Osteoblast (primary cell): ENCODE measurements at regions not wholly inside any gene's neighbourhood (a gene's known extent, or its start where the extent isn't known, plus 50 kb on each side); places are given as distances from the start of the nearest gene placed in this dataset.

Experiments used
- DNase-seq: peaks from one replicate; pipeline ENCODE4 v3.0.0; 2011; ENCODE audit warnings: low spot score, mixed read lengths; ENCODE audit not compliant: insufficient read length; ENCODE audit errors: missing footprints
- H2AFZ ChIP-seq: 2 replicates; pipeline ENCODE4 v1.6.0; 2011; ENCODE audit warnings: mild to moderate bottlenecking, low read length
- H3K27ac ChIP-seq: 2 replicates; pipeline ENCODE4 v1.5.1; 2011; ENCODE audit warnings: mild to moderate bottlenecking, low read depth, low read length, moderate library complexity
- H3K27me3 ChIP-seq: 2 replicates; pipeline ENCODE4 v1.6.0; 2012; ENCODE audit warnings: mild to moderate bottlenecking, control low read depth, inconsistent platforms, low read length, moderate library complexity; ENCODE audit not compliant: insufficient read depth
- H3K36me3 ChIP-seq: 2 replicates; pipeline ENCODE4 v1.5.1; 2011; ENCODE audit warnings: mild to moderate bottlenecking, low read length, control low read depth, moderate library complexity; ENCODE audit not compliant: insufficient read depth
- H3K4me1 ChIP-seq: 2 replicates; pipeline ENCODE4 v1.5.1; 2011; ENCODE audit warnings: mild to moderate bottlenecking, low read length, control low read depth, moderate library complexity; ENCODE audit not compliant: insufficient read depth
- H3K4me2 ChIP-seq: 2 replicates; pipeline ENCODE4 v1.6.0; 2011; ENCODE audit warnings: mild to moderate bottlenecking, low read length; ENCODE audit not compliant: insufficient read depth
- H3K4me3 ChIP-seq: fragments of 200-600 bp; sonication (generic); 3 replicates; pipeline ENCODE4 v1.5.1; 2012; ENCODE audit warnings: mild to moderate bottlenecking, low read length, inconsistent platforms; ENCODE audit not compliant: insufficient read depth
- H3K79me2 ChIP-seq: 2 replicates; pipeline ENCODE4 v1.6.0; 2012; ENCODE audit warnings: mild to moderate bottlenecking, low read length, control low read depth, inconsistent platforms; ENCODE audit not compliant: insufficient read depth
- H3K9me3 ChIP-seq: 2 replicates; pipeline ENCODE4 v1.5.1; 2011; ENCODE audit warnings: low read depth, low read length, control low read depth
- H4K20me1 ChIP-seq: 2 replicates; pipeline ENCODE4 v1.6.0; 2012; ENCODE audit warnings: mild to moderate bottlenecking, low read length, control low read depth; ENCODE audit not compliant: insufficient read depth
- TF ChIP-seq, protein P1 (sequence below): IDR thresholded peaks from 2 replicates; pipeline ENCODE4 v1.5.1; 2011; ENCODE audit warnings: mild to moderate bottlenecking, low read depth, low read length, moderate library complexity; ENCODE audit errors: extremely low read depth

DNA sequence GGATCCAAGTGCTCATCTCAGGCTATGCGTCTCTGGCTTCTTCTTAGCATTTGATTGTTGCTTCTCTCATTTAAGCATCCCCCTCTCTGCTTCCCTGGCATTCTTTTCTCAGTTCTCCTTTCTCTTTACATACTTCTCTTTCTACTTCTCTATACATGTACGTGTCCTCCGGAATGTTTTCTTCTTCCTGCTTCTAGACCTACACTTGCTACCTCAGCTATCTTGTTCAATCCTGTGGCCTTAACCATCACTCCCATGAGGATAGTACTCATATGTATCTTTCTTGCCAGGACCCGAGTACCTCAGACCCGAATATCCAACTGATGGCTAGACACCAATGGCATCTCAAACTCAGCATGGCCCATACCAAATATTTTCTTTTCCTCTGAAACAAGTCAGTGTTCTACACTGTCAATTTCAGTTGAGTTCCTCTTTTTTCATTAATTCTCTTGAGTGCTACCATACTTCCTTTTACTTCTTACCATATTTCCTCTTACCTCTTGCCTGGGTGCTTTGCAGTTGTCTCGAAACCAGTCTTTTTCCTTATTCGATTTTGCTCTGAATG, 115.1 kb upstream of the SLC38A2 start:
- TF ChIP-seq, protein P1, sequence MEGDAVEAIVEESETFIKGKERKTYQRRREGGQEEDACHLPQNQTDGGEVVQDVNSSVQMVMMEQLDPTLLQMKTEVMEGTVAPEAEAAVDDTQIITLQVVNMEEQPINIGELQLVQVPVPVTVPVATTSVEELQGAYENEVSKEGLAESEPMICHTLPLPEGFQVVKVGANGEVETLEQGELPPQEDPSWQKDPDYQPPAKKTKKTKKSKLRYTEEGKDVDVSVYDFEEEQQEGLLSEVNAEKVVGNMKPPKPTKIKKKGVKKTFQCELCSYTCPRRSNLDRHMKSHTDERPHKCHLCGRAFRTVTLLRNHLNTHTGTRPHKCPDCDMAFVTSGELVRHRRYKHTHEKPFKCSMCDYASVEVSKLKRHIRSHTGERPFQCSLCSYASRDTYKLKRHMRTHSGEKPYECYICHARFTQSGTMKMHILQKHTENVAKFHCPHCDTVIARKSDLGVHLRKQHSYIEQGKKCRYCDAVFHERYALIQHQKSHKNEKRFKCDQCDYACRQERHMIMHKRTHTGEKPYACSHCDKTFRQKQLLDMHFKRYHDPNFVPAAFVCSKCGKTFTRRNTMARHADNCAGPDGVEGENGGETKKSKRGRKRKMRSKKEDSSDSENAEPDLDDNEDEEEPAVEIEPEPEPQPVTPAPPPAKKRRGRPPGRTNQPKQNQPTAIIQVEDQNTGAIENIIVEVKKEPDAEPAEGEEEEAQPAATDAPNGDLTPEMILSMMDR, result no peak
- no peaks in the 10 kb centered on the region for H3K9me3 ChIP-seq
- no peaks in the 10 kb centered on the region for H3K36me3 ChIP-seq
- H2AFZ ChIP-seq, result no peak overlapping the region
- H3K4me3 ChIP-seq, result no peak overlapping the region
- H3K4me1 ChIP-seq, result peaks cover 31% of the 10 kb centered on the region
- H3K27me3 ChIP-seq, result no peaks in the 10 kb centered on the region
- H4K20me1 ChIP-seq, result no peaks in the 10 kb centered on the region
- no peak overlapping the region for H3K4me2 ChIP-seq
- DNase-seq, result no peak
- no peaks in the 10 kb centered on the region for H3K79me2 ChIP-seq
- no peak overlapping the region for H3K27ac ChIP-seq

DNA sequence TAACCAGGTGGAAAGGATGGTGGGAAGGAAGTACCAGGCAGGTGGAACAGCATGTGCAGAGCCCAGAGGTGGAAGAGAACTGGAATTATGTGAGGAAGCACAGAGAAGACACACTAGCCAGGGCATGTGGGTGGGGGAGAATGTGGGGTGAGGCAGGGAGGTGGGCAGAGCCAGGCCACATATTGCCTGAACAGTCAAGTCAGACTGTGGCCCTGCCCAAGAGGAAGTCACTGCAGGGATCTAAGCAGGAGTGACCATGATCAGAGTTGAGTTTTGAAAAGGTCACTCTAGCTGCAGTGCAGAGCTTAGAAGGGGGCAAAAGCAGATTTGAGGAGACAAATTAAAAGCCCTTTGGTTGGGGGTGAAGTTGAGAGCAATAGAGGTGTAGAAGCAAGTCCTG, 114.0 kb upstream of the SLC38A2 start:
- H4K20me1 ChIP-seq, result no peaks in the 10 kb centered on the region
- H3K27ac ChIP-seq, result no peak overlapping the region
- no peaks in the 10 kb centered on the region for H3K9me3 ChIP-seq
- H3K36me3 ChIP-seq, result no peaks in the 10 kb centered on the region
- no peaks in the 10 kb centered on the region for H3K79me2 ChIP-seq
- peaks cover 21% of the 10 kb centered on the region for H3K4me1 ChIP-seq
- no peak overlapping the region for H3K4me3 ChIP-seq
- no peak overlapping the region for H3K4me2 ChIP-seq
- TF ChIP-seq, protein P1, result no peak
- H2AFZ ChIP-seq, result no peak overlapping the region
- no peaks in the 10 kb centered on the region for H3K27me3 ChIP-seq
- no peak for DNase-seq

DNA sequence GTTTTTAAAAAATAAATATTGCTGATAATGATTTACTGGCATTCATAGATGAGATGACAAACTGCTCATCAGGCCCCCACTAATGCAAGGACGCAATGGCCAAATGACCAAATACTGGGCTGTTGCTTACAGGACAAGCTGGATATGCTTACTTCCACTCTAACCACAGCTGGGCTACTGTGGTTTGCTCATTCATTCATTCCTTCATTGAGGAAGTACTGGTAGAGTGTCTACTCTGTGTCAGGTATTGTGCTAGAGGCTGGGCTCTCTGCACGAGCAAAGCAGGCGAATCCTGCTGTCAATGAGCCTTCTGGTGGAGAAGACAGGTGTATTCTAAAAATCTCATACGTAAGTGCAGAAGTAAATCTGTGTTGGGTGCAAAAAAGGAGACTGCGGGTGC, 113.3 kb upstream of the SLC38A2 start:
- H3K27me3 ChIP-seq, result no peaks in the 10 kb centered on the region
- peaks cover 15% of the 10 kb centered on the region for H3K4me1 ChIP-seq
- H3K27ac ChIP-seq, result no peak overlapping the region
- DNase-seq, result no peak
- H4K20me1 ChIP-seq, result no peaks in the 10 kb centered on the region
- H3K4me3 ChIP-seq, result no peak overlapping the region
- TF ChIP-seq, protein P1, result no peak
- no peaks in the 10 kb centered on the region for H3K36me3 ChIP-seq
- H3K79me2 ChIP-seq, result no peaks in the 10 kb centered on the region
- no peaks in the 10 kb centered on the region for H3K9me3 ChIP-seq
- no peak overlapping the region for H2AFZ ChIP-seq
- no peak overlapping the region for H3K4me2 ChIP-seq

DNA sequence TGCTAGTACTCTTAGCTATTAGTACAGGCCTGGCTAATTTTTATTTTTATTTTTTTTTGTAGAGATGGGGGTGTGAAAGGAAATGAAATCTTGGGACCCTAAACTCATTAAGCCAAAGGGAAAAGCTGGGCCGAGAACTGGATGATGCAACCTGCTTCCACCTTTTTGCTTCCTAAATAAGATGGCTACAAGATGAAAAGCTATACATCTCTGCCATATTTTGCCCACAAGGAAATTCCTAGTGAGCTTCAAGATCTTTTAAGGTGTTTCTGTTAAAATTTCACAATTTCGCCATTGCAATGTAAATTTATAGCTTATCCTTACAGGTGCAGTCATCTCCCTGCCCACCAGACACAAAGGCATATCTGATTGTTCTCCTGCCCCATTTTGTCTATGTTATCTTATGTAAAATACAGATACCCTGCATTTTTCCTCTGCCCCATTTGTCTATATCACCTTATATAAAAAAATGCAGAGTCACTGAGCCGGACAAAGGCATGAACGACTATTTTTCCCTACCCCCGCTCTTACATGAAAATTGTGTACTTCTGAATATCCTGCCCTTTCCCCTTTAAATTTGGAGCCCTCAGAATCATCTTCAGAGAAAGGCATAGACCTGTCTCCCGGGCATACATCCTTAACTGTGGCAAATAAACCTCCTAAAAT, 112.0 kb upstream of the SLC38A2 start:
- no peaks in the 10 kb centered on the region for H3K36me3 ChIP-seq
- H2AFZ ChIP-seq, result no peak overlapping the region
- no peaks in the 10 kb centered on the region for H3K79me2 ChIP-seq
- no peaks in the 10 kb centered on the region for H4K20me1 ChIP-seq
- no peak overlapping the region for H3K27ac ChIP-seq
- H3K4me3 ChIP-seq, result no peak overlapping the region
- no peak for DNase-seq
- no peaks in the 10 kb centered on the region for H3K9me3 ChIP-seq
- H3K4me2 ChIP-seq, result no peak overlapping the region
- TF ChIP-seq, protein P1, result no peak
- H3K4me1 ChIP-seq, result peaks cover 8% of the 10 kb centered on the region
- no peaks in the 10 kb centered on the region for H3K27me3 ChIP-seq
